Esophagus muscularis mucosa (tissue), 4 donors: ENCODE measurements at regions not wholly inside any gene's neighbourhood (a gene's known extent, or its start where the extent isn't known, plus 50 kb on each side); places are given as distances from the start of the nearest gene placed in this dataset.

Source experiments
- DNase-seq: peaks from one replicate; pipeline ENCODE4 v3.0.0-alpha.2; 2017; ENCODE audit errors: extremely low spot score
- H3K27ac ChIP-seq, 4 donors: fragments of 200-600 bp; sonication (generic); replicated peaks in 1 of 4; 1 replicate in 3 of 4; 2 replicates in 1 of 4; pipeline ENCODE4 v1.5.1; 2016 to 2019; ENCODE audit warnings: mild to moderate bottlenecking in 1 of 4
- H3K27me3 ChIP-seq, 4 donors: fragments of 200-600 bp; sonication (generic); one replicate each; pipeline versions ENCODE4 v1.5.1 to v1.6.0; 2016 to 2019
- H3K36me3 ChIP-seq, 4 donors: fragments of 200-600 bp; sonication (generic); one replicate each; pipeline ENCODE4 v1.5.1; 2016 to 2019
- H3K4me1 ChIP-seq, 4 donors: fragments of 200-600 bp; sonication (generic); one replicate each; pipeline ENCODE4 v1.5.1; 2016 to 2019
- H3K4me3 ChIP-seq, 4 donors: fragments of 200-600 bp; sonication (generic); 1 replicate in 2 of 4; 2 replicates in 2 of 4; pipeline ENCODE4 v1.5.1; 2016 to 2019; ENCODE audit warnings: mild to moderate bottlenecking in 4 of 4, moderate library complexity in 1 of 4
- H3K9me3 ChIP-seq, 4 donors: fragments of 200-600 bp; sonication (generic); 1 replicate in 3 of 4; 2 replicates in 1 of 4; pipeline ENCODE4 v1.5.1; 2016 to 2019
- EP300 ChIP-seq: sonication (generic); formaldehyde crosslinking; IDR thresholded peaks from one replicate; pipeline ENCODE4 v1.6.1; 2017; ENCODE audit warnings: antibody characterized with exemption
- POLR2A ChIP-seq: fragments of 450-650 bp; IDR thresholded peaks from one replicate; pipeline ENCODE4 v1.6.1; 2017; ENCODE audit warnings: antibody characterized with exemption, moderate library complexity, mild to moderate bottlenecking, low read depth
- POLR2AphosphoS5 ChIP-seq, 2 donors: sonication (generic); formaldehyde crosslinking; IDR thresholded peaks; one replicate each; pipeline ENCODE4 v1.6.1; 2017; ENCODE audit warnings: antibody characterized with exemption in 2 of 2
- WGBS: methylation state at CpG from one replicate; pipeline ENCODE4 v1.1.5; 2018; 5-methylcytosine and 5-hydroxymethylcytosine counted together
- intact Hi-C: fragments of 100-400 bp; cut with DNase I; formaldehyde crosslinking; loops from one replicate; pipeline ENCODE4 v1.15.1; 2023
- TF ChIP-seq, protein P1 (sequence below), 3 experiments: fragments of 200-600 bp in 2 of 3; fragments of 450-650 bp in 1 of 3; sonication (generic) in 2 of 3; IDR thresholded peaks; one replicate each; pipeline ENCODE4 v1.5.1; 2017 to 2019; ENCODE audit warnings: antibody characterized with exemption in 3 of 3, mild to moderate bottlenecking in 2 of 3, moderate library complexity in 1 of 3

DNA sequence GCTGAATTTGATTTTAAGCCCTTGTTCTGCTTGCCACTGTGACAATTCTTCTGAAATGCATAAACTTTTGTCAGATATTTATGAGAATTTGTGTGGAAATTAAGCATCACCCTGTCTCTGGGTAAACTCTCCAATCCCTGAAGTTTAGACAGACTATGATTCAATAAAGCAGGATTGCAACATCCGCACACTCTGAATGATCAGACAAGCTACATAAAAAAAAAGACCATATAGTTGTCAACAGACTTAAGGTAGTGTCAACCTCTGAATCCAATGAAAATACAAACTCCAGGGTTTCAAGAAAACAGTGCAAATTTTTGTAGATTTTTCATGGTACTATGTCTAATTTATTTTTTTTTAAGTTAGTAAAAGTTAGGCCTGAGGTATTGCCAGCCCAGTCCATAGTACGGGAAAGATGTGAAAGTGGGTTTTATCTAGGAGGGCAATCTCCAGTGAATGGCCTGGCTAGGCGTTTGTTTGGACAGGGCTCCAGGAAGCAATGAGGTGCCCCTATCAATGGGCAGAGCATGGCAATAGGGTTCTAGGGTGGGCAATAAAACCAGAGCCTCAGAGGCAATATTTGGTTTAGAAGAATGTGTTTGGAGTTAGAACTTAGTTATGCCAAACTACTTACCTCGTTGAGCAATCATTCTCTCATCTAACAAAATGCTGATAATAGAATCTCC, 762.6 kb upstream of the SEMA6A start:
- Histone ChIP-seq H3K27ac (no peak overlapping the region), H3K4me1 (no peaks in the 10 kb centered on the region), H3K27me3 (no peaks in the 10 kb centered on the region), H3K9me3 (no peaks in the 10 kb centered on the region), H3K4me3 (no peak overlapping the region), H3K36me3 (no peaks in the 10 kb centered on the region)
- TF ChIP-seq POLR2A, result no peak
- no peak for TF ChIP-seq EP300
- intact Hi-C loops, result no loop called here
- 85% methylated on average over 4 of the region's 4 CpGs for WGBS
- DNase-seq, result no peak

DNA sequence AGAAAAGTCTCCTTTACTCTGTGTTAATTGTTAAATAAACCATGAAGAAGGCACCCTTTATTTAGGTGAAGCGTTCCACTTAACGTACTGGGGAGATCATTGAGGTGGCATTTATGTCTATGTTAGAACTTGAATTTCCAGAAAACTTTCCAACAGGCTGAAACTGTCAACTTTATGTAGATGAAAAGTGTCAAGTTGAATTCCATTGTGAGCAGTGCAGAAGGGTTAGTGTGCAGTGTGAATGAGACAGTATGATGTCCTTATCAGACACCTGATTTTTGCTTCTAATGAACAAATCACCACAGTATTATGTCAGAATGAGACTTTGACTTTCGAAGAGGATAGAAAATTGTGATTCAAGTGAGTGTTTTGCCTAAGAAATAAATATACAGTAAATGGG, 761.6 kb upstream of the SEMA6A start:
- DNase-seq, result no peak

DNA sequence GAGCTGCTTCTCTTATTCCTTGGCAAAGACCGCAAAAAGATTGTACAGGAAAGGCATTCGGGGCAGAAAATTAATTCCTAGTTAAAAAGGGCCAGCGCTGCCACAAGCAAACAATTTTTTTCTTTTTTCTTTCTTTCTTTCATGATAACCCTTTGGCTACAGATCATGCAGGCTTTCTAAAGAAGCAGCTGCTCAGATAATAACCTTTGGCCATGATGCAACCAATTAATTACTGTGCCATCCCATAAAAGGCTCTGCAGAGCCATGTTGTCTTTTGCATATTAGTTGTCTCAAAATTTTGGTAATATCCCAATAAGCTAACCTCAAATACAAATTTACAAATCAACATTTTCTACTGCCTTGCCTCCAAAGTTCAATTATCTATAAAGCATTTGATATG, 758.4 kb upstream of the SEMA6A start:
- H3K27ac ChIP-seq, result no peak overlapping the region
- intact Hi-C loops, result no loop called here
- DNase-seq, result no peak
- TF ChIP-seq EP300 (no peak), POLR2AphosphoS5 (IDR thresholded peaks at IDR 0.05) (no peak), POLR2A (no peak)
- TF ChIP-seq, protein P1, sequence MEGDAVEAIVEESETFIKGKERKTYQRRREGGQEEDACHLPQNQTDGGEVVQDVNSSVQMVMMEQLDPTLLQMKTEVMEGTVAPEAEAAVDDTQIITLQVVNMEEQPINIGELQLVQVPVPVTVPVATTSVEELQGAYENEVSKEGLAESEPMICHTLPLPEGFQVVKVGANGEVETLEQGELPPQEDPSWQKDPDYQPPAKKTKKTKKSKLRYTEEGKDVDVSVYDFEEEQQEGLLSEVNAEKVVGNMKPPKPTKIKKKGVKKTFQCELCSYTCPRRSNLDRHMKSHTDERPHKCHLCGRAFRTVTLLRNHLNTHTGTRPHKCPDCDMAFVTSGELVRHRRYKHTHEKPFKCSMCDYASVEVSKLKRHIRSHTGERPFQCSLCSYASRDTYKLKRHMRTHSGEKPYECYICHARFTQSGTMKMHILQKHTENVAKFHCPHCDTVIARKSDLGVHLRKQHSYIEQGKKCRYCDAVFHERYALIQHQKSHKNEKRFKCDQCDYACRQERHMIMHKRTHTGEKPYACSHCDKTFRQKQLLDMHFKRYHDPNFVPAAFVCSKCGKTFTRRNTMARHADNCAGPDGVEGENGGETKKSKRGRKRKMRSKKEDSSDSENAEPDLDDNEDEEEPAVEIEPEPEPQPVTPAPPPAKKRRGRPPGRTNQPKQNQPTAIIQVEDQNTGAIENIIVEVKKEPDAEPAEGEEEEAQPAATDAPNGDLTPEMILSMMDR (IDR thresholded peaks at IDR 0.05), result no peak
- H3K9me3 ChIP-seq, result no peaks in the 10 kb centered on the region
- no peaks in the 10 kb centered on the region for H3K4me1 ChIP-seq
- WGBS, result 89% methylated on average over 3 of the region's 3 CpGs
- H3K27me3 ChIP-seq, result no peaks in the 10 kb centered on the region
- H3K4me3 ChIP-seq, result no peak overlapping the region
- H3K36me3 ChIP-seq, result no peaks in the 10 kb centered on the region

More for the DNA sequence above, 761.6 kb upstream of the SEMA6A start:
- TF ChIP-seq POLR2AphosphoS5 (IDR thresholded peaks at IDR 0.05), result no peak
- no peak for TF ChIP-seq POLR2A
- TF ChIP-seq, protein P1 (IDR thresholded peaks at IDR 0.05), result no peak
- Histone ChIP-seq H3K27ac (no peak overlapping the region), H3K4me1 (no peaks in the 10 kb centered on the region), H3K9me3 (no peaks in the 10 kb centered on the region), H3K36me3 (no peaks in the 10 kb centered on the region), H3K4me3 (no peak overlapping the region), H3K27me3 (no peaks in the 10 kb centered on the region)
- intact Hi-C loops, result no loop called here
- WGBS, result 85% methylated on average over 3 of the region's 3 CpGs

DNA sequence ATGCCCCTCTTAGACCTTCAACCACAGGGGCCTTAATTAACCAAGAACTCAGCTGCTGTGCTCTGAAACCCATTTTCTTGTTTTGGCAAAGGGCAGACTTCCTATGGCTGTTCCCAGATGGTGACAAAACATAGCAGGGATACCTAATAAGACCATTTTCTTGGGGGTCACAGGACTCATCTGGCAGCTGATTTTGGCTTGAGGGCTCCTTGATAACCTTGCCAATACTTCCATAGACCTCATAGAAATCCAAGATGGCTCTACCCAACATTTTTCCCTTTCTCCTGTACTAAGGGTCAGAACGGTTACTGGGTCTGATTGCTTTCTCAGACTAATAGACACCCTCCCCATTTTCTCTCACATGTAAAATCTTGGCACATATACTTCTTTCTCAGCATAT, 757.7 kb upstream of the SEMA6A start:
- WGBS, result 83% methylated on average over 1 of the region's 1 CpG
- Histone ChIP-seq H3K4me3 (no peak overlapping the region), H3K27me3 (no peaks in the 10 kb centered on the region), H3K36me3 (no peaks in the 10 kb centered on the region), H3K4me1 (no peaks in the 10 kb centered on the region), H3K9me3 (no peaks in the 10 kb centered on the region), H3K27ac (no peak overlapping the region)
- intact Hi-C loops, result no loop called here
- TF ChIP-seq POLR2AphosphoS5 (IDR thresholded peaks at IDR 0.05) (no peak), EP300 (no peak), POLR2A (no peak)
- TF ChIP-seq, protein P1 (IDR thresholded peaks at IDR 0.05), result no peak
- no peak for DNase-seq

DNA sequence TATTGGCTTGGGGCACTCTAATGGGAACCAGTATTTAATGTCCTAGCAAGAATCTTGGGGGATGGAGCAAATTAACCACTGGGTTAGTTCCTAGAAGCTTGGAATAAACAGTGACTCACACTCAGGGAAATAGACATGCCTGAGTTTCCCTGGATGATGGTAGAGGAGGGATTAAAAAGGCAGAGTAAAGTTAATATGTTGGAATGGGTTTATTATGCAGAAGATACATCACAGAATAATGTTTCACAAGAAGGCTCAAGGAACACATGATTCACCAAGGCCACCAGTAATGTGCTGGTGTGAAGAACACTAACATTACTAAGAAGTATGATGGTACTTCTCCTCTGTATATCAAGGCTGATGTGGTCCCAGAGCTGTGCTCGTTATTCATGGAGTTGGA, 752.9 kb upstream of the SEMA6A start:
- TF ChIP-seq POLR2A (no peak), EP300 (no peak), POLR2AphosphoS5 (IDR thresholded peaks at IDR 0.05) (no peak)
- TF ChIP-seq, protein P1 (IDR thresholded peaks at IDR 0.05), result no peak
- Histone ChIP-seq H3K4me3 (no peak overlapping the region), H3K9me3 (no peaks in the 10 kb centered on the region), H3K27ac (no peak overlapping the region), H3K4me1 (no peaks in the 10 kb centered on the region), H3K36me3 (no peaks in the 10 kb centered on the region), H3K27me3 (no peaks in the 10 kb centered on the region)
- WGBS, result 84% methylated on average over 1 of the region's 1 CpG
- intact Hi-C loops, result no loop called here
- DNase-seq, result no peak
